ENCODE measurements at regions not wholly inside any gene's neighbourhood (a gene's known extent, or its start where the extent isn't known, plus 50 kb on each side); places are given as distances from the start of the nearest gene placed in this dataset.
A peak's percentile ranks its signal among the peaks of the same experiment; 100 is the strongest.

- DNase-seq = no peak
- intact Hi-C loops (cut with DNase I; ENCODE audit: low total_unique reads) = loop anchor here (5.0 kb wide), 1 partner anchor 373 kb away; no protein-coding TSS in a partner anchor
- TF ChIP-seq POLR2AphosphoS5 (IDR thresholded peaks at IDR 0.05) (no peak), CTCF (IDR thresholded peaks at IDR 0.05) (no peak)
- peaks cover 5% of the 10 kb centered on the region for H3K27me3 ChIP-seq
- no peaks in the 10 kb centered on the region for H3K36me3 ChIP-seq
- in situ Hi-C loops (cut with MboI; ENCODE audit: low pct_ligation_motif_present in 1 of 4, low pct_unique_long_range_greater_than_20kb in 1 of 4, low sequenced_read_pairs in 3 of 4) = loop anchor here (10.0 to 25.0 kb wide), 4 partner anchors 273 to 373 kb away; partner anchors contain the start of gene CUX2 (in 2 of the 4)
- H3K4me3 ChIP-seq = no peak overlapping the region
- H3K9me3 ChIP-seq = peaks cover 4 to 6% of the 10 kb centered on the region in 2 donors
- H3K27ac ChIP-seq = no peak overlapping the region
- H3K4me1 ChIP-seq = peaks cover 0 to 3% (median 0%) of the 10 kb centered on the region in 4 donors
- 84% methylated on average over 36 of the region's 37 CpGs; no CpG with 5 or more reads in 1 of the 2 donors for WGBS, 2 donors (ENCODE audit: low coverage in 1 of 2)
Measured at GRCh38 chr12:111310076-111310870, 58.6 kb downstream of the PHETA1 start.

GRCh38 chr12:111309584-111309983, 59.3 kb downstream of the PHETA1 start:
- H3K4me1 ChIP-seq = peaks cover 0 to 3% (median 0%) of the 10 kb centered on the region in 4 donors
- 33 to 40% methylated on average over 3 of the region's 3 CpGs for WGBS, 2 donors (ENCODE audit: low coverage in 1 of 2)
- intact Hi-C loops (cut with DNase I; ENCODE audit: low total_unique reads) = loop anchor here (5.0 kb wide), 1 partner anchor 287 kb away; no protein-coding TSS in a partner anchor
- peaks cover 11 to 13% of the 10 kb centered on the region in 2 donors for H3K9me3 ChIP-seq
- no peak overlapping the region for H3K4me3 ChIP-seq
- H3K27ac ChIP-seq = no peak overlapping the region
- no peak for DNase-seq
- no peaks in the 10 kb centered on the region for H3K36me3 ChIP-seq
- peaks cover 5% of the 10 kb centered on the region for H3K27me3 ChIP-seq
- in situ Hi-C loops (cut with MboI; ENCODE audit: low pct_ligation_motif_present in 1 of 4, low pct_unique_long_range_greater_than_20kb in 1 of 4, low sequenced_read_pairs in 3 of 4) = loop anchor here (10.0 to 25.0 kb wide), 5 partner anchors 272 to 375 kb away; partner anchors contain the start of gene CUX2 (in 2 of the 4)
- TF ChIP-seq EP300 (IDR thresholded peaks at IDR 0.05; ENCODE audit: low read depth) (no peak), CTCF (IDR thresholded peaks at IDR 0.05) (no peak), POLR2AphosphoS5 (IDR thresholded peaks at IDR 0.05) (no peak), POLR2A (IDR thresholded peaks at IDR 0.05) (no peak)

- Histone ChIP-seq H3K4me1 (no peaks in the 10 kb centered on the region), H3K4me3 (no peak overlapping the region), H3K27me3 (no peaks in the 10 kb centered on the region), H3K9me3 (peaks cover 20 to 24% of the 10 kb centered on the region in 2 donors), H3K27ac (no peak overlapping the region), H3K36me3 (no peaks in the 10 kb centered on the region)
- WGBS, 2 donors (ENCODE audit: low coverage in 1 of 2) = 77% methylated on average over 7 of the region's 7 CpGs; no CpG with 5 or more reads in 1 of the 2 donors
- no peak for DNase-seq
- no peak for TF ChIP-seq CTCF (IDR thresholded peaks at IDR 0.05)
- TF ChIP-seq POLR2A (IDR thresholded peaks at IDR 0.05) = no peak
- no peak for TF ChIP-seq EP300 (IDR thresholded peaks at IDR 0.05; ENCODE audit: low read depth)
- no peak for TF ChIP-seq POLR2AphosphoS5 (IDR thresholded peaks at IDR 0.05)
- in situ Hi-C loops (cut with MboI; ENCODE audit: low pct_ligation_motif_present in 1 of 4, low pct_unique_long_range_greater_than_20kb in 1 of 4, low sequenced_read_pairs in 3 of 4) (loop anchor here (10.0 to 25.0 kb wide), 5 partner anchors 271 to 374 kb away; partner anchors contain the start of gene CUX2 (in 2 of the 4)), intact Hi-C loops (cut with DNase I; ENCODE audit: low total_unique reads) (loop anchor here (5.0 kb wide), 1 partner anchor 286 kb away; no protein-coding TSS in a partner anchor)
Measured at GRCh38 chr12:111308473-111308872, 60.4 kb downstream of the PHETA1 start.

- intact Hi-C loops (cut with DNase I; ENCODE audit: low total_unique reads) = loop anchor here (5.0 kb wide), 1 partner anchor 282 kb away; no protein-coding TSS in a partner anchor
Measured at GRCh38 chr12:111304642-111305071, 64.2 kb downstream of the PHETA1 start.

More at GRCh38 chr12:111304642-111305071, 64.2 kb downstream of the PHETA1 start:
- TF ChIP-seq CTCF (IDR thresholded peaks at IDR 0.05) (peak in 4 of 5 experiments; percentile 36 to 57 (median 45)), POLR2AphosphoS5 (IDR thresholded peaks at IDR 0.05) (no peak)
- H3K27me3 ChIP-seq = no peaks in the 10 kb centered on the region
- in situ Hi-C loops (cut with MboI; ENCODE audit: low pct_ligation_motif_present in 1 of 4, low pct_unique_long_range_greater_than_20kb in 1 of 4, low sequenced_read_pairs in 3 of 4) = loop anchor here (10.0 to 25.0 kb wide), 5 partner anchors 267 to 370 kb away; partner anchors contain the start of gene CUX2 (in 2 of the 4)
- H3K4me3 ChIP-seq = no peak overlapping the region
- WGBS, 2 donors (ENCODE audit: low coverage in 1 of 2) = 55% methylated on average over 3 of the region's 3 CpGs; no CpG with 5 or more reads in 1 of the 2 donors
- peaks cover 20 to 24% of the 10 kb centered on the region in 2 donors for H3K9me3 ChIP-seq
- no peaks in the 10 kb centered on the region for H3K36me3 ChIP-seq
- no peak for DNase-seq
- no peak overlapping the region for H3K27ac ChIP-seq
- H3K4me1 ChIP-seq = no peaks in the 10 kb centered on the region

Data from transverse colon (tissue), 4 donors.